HCT116 (cell line): ENCODE measurements at regions not wholly inside any gene's neighbourhood (a gene's known extent, or its start where the extent isn't known, plus 50 kb on each side); places are given as distances from the start of the nearest gene placed in this dataset.

Experiments used
- ATAC-seq: fragments of 200-7000 bp; cut with Tn5 transposase; 2 replicates; pipeline ENCODE4 v1.9.1; 2020; ENCODE audit warnings: mild to moderate bottlenecking, moderate library complexity
- BruUV-seq: library from RNA; stranded (reverse); fragments of 400-500 nt; replicated peaks from 2 replicates; lab custom pipeline; 2021; lab: Mats Ljungman, UMichigan
- CTCF ChIA-PET: fragments of 300-600 bp; sonication (Branson Sonifier 250); formaldehyde crosslinking; loops from one replicate; lab custom pipeline; 2021; ENCODE audit warnings: antibody characterized with exemption; lab: Charles Lee
- POLR2A ChIA-PET: fragments of 300-600, 350-600 bp; sonication (Branson Sonifier 250); formaldehyde crosslinking; loops from one replicate; lab custom pipeline; 2021; ENCODE audit warnings: antibody characterized with exemption; lab: Charles Lee
- RAD21 ChIA-PET, 2 experiments: fragments of 300-600 bp; sonication (Branson Sonifier 250); formaldehyde crosslinking; loops; one replicate each; lab custom pipeline; 2023; ENCODE audit warnings: low total read pairs in 2 of 2; ENCODE audit not compliant: uncharacterized antibody in 2 of 2, unreplicated experiment in 2 of 2, low non-redundant PET in 1 of 2; lab: Charles Lee
- DNase-seq: peaks from one replicate; pipeline ENCODE4 v3.0.0-alpha.2; 2010; ENCODE audit warnings: low read depth, low spot score
- H2AFZ ChIP-seq: fragments of 200-600 bp; shearing (Covaris generic), sonication (generic); 2 replicates; pipeline ENCODE4 v1.6.1; 2017; ENCODE audit warnings: low read depth, mixed run types, mixed read lengths, antibody characterized with exemption, low read length; ENCODE audit not compliant: poor library complexity, severe bottlenecking
- H3K27ac ChIP-seq: 2 replicates; pipeline ENCODE4 v1.5.1; 2012; ENCODE audit warnings: low read depth, low read length
- H3K27me3 ChIP-seq: fragments of 200-600 bp; sonication (generic); 2 replicates; pipeline ENCODE4 v1.6.1; 2016; ENCODE audit warnings: mixed run types, low read length, mixed read lengths; ENCODE audit not compliant: insufficient read depth
- H3K36me3 ChIP-seq, 2 experiments: fragments of 200-500 bp in 1 of 2; fragments of 200-600 bp in 1 of 2; sonication (Bioruptor generic) in 1 of 2; sonication (generic) in 1 of 2; 2 replicates each; pipeline versions ENCODE4 v1.5.1 to v1.6.1; 2014 to 2016; ENCODE audit warnings: low read length in 2 of 2, inconsistent platforms in 1 of 2, mixed read lengths in 1 of 2, mixed run types in 1 of 2; ENCODE audit not compliant: insufficient read depth in 2 of 2, control insufficient read depth in 1 of 2
- H3K4me1 ChIP-seq, 2 experiments: fragments of 200-600 bp in 1 of 2; sonication (generic) in 1 of 2; 2 replicates each; pipeline versions ENCODE4 v1.5.1 to v1.6.1; 2012 to 2017; ENCODE audit warnings: low read length in 2 of 2, inconsistent platforms in 1 of 2, mild to moderate bottlenecking in 1 of 2, mixed read lengths in 1 of 2, mixed run types in 1 of 2, moderate library complexity in 1 of 2; ENCODE audit not compliant: insufficient read depth in 2 of 2, control insufficient read depth in 1 of 2
- H3K4me2 ChIP-seq: fragments of 200-600 bp; sonication (generic); 2 replicates; pipeline ENCODE4 v1.6.1; 2017; ENCODE audit warnings: mixed run types, low read length, mixed read lengths
- H3K4me3 ChIP-seq, 2 experiments: fragments of 200-600 bp in 1 of 2; sonication (generic) in 1 of 2; replicated peaks in 1 of 2; 2 replicates each; pipeline ENCODE4 v1.5.1; 2011 to 2016; ENCODE audit warnings: low read length in 2 of 2, control low read depth in 1 of 2, low read depth in 1 of 2, mild to moderate bottlenecking in 1 of 2, mixed read lengths in 1 of 2, mixed run types in 1 of 2
- H3K79me2 ChIP-seq: fragments of 200-600 bp; sonication (generic); 2 replicates; pipeline ENCODE4 v1.6.1; 2017; ENCODE audit warnings: mild to moderate bottlenecking, mixed run types, low read length, moderate library complexity, mixed read lengths; ENCODE audit not compliant: insufficient read depth
- H3K9ac ChIP-seq: fragments of 200-600 bp; sonication (generic); 2 replicates; pipeline ENCODE4 v1.6.1; 2016; ENCODE audit warnings: low read length, mixed read lengths
- H3K9me2 ChIP-seq: fragments of 200-600 bp; sonication (generic), shearing (Covaris generic); 2 replicates; pipeline ENCODE4 v1.6.1; 2017; ENCODE audit warnings: mixed run types, mild to moderate bottlenecking, moderate library complexity; ENCODE audit not compliant: insufficient read depth
- H3K9me3 ChIP-seq, 2 experiments: fragments of 200-500 bp in 1 of 2; fragments of 200-600 bp in 1 of 2; sonication (Bioruptor generic) in 1 of 2; sonication (generic) in 1 of 2; 2 replicates each; pipeline ENCODE4 v1.6.1; 2014 to 2017; ENCODE audit warnings: low read length in 2 of 2, mixed read lengths in 2 of 2, inconsistent platforms in 1 of 2, low read depth in 1 of 2, mild to moderate bottlenecking in 1 of 2, mixed run types in 1 of 2, moderate library complexity in 1 of 2; ENCODE audit not compliant: control insufficient read depth in 1 of 2, insufficient read depth in 1 of 2
- H4K20me1 ChIP-seq: fragments of 200-600 bp; sonication (generic), shearing (Covaris generic); 2 replicates; pipeline ENCODE4 v1.6.1; 2017; ENCODE audit warnings: mixed run types, mild to moderate bottlenecking, moderate library complexity; ENCODE audit not compliant: insufficient read depth
- CTCF ChIP-seq, 3 experiments: fragments of 200-600 bp in 1 of 3; sonication (generic) in 1 of 3; IDR thresholded peaks in 2 of 3; conservative IDR thresholded peaks in 1 of 3; 2 replicates each; pipeline ENCODE4 v1.5.1; 2012 to 2017; ENCODE audit warnings: low read depth in 2 of 3, low read length in 2 of 3, antibody characterized with exemption in 1 of 3, borderline replicate concordance in 1 of 3, control low read depth in 1 of 3, mild to moderate bottlenecking in 1 of 3, mixed read lengths in 1 of 3, mixed run types in 1 of 3, moderate library complexity in 1 of 3; ENCODE audit not compliant: insufficient read depth in 1 of 3
- EGR1 ChIP-seq: IDR thresholded peaks from 2 replicates; pipeline ENCODE4 v1.6.1; 2012; ENCODE audit warnings: low read depth
- ELF1 ChIP-seq: IDR thresholded peaks from 2 replicates; pipeline ENCODE4 v1.6.1; 2012; ENCODE audit warnings: low read depth, borderline replicate concordance
- EZH2 ChIP-seq: fragments of 200-600 bp; sonication (generic); IDR thresholded peaks from 2 replicates; pipeline ENCODE4 v1.6.1; 2017; ENCODE audit warnings: antibody characterized with exemption, mixed run types
- EZH2phosphoT487 ChIP-seq: fragments of 200-600 bp; IDR thresholded peaks from 2 replicates; pipeline ENCODE4 v1.6.1; 2018; ENCODE audit warnings: antibody characterized with exemption, borderline replicate concordance
- JUND ChIP-seq: IDR thresholded peaks from 2 replicates; pipeline ENCODE4 v1.6.1; 2012
- POLR2A ChIP-seq: IDR thresholded peaks from 2 replicates; pipeline ENCODE4 v1.7.0; 2011; ENCODE audit warnings: borderline replicate concordance; ENCODE audit not compliant: insufficient read depth, insufficient read length; ENCODE audit errors: extremely low read depth
- POLR2AphosphoS5 ChIP-seq: IDR thresholded peaks from 2 replicates; pipeline ENCODE4 v1.6.1; 2011; ENCODE audit warnings: mild to moderate bottlenecking, low read depth, low read length, moderate library complexity
- RAD21 ChIP-seq: IDR thresholded peaks from 2 replicates; pipeline ENCODE4 v1.6.1; 2012; ENCODE audit warnings: low read depth, mild to moderate bottlenecking
- TCF7L2 ChIP-seq: IDR thresholded peaks from 2 replicates; pipeline ENCODE4 v1.7.0; 2011; ENCODE audit warnings: borderline replicate concordance, inconsistent platforms; ENCODE audit not compliant: insufficient read depth, insufficient read length; ENCODE audit errors: extremely low read depth
- YY1 ChIP-seq: IDR thresholded peaks from 2 replicates; pipeline ENCODE4 v1.6.1; 2011; ENCODE audit warnings: low read length, low read depth, moderate library complexity, mild to moderate bottlenecking; ENCODE audit not compliant: insufficient replicate concordance; ENCODE audit errors: extremely low read depth
- ZBTB33 ChIP-seq: IDR thresholded peaks from 2 replicates; pipeline ENCODE4 v1.6.1; 2011; ENCODE audit warnings: mild to moderate bottlenecking, low read length, moderate library complexity; ENCODE audit not compliant: insufficient replicate concordance; ENCODE audit errors: extremely low read depth
- intact Hi-C: fragments of 100-400 bp; cut with micrococcal nuclease; formaldehyde crosslinking; loops from 2 replicates; pipeline ENCODE4 v1.10.0; 2022
- TF ChIP-seq, protein P1 (sequence below): IDR thresholded peaks from 2 replicates; pipeline ENCODE4 v1.6.1; 2012

DNA sequence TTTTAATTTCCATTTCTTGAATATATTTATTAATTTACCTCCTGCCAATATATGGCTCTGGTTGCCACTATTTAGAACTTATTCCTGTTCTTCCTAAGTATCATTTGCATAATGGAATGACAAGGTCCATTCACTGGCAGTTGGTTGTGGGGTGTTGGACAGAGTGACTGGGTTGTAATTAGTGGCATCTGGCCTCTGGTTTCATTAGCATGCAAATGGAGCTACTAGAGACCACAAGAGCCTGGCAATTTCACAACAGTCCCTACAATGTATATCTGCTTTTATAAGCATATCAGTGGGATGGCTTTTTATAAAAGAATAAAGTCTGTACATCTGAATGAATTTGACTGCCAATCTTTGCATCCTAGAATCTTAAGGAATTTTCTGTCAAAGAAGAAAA is 1030.9 kb upstream of the CDH8 start:
- Histone ChIP-seq H4K20me1 (no peaks in the 10 kb centered on the region), H3K4me3 (no peak overlapping the region), H3K9me2 (no peaks in the 10 kb centered on the region), H3K27ac (no peak overlapping the region), H3K4me1 (no peaks in the 10 kb centered on the region), H2AFZ (no peak overlapping the region), H3K9ac (no peak overlapping the region), H3K9me3 (peaks cover 0 to 27% of the 10 kb centered on the region in 2 experiments; a peak in 2 of 4 replicates), H3K4me2 (no peak overlapping the region), H3K36me3 (no peaks in the 10 kb centered on the region), H3K27me3 (no peaks in the 10 kb centered on the region), H3K79me2 (no peaks in the 10 kb centered on the region)
- no peak for TF ChIP-seq EGR1
- no peak for TF ChIP-seq ZBTB33
- no peak for TF ChIP-seq TCF7L2
- TF ChIP-seq, protein P1, sequence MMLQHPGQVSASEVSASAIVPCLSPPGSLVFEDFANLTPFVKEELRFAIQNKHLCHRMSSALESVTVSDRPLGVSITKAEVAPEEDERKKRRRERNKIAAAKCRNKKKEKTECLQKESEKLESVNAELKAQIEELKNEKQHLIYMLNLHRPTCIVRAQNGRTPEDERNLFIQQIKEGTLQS, result no peak
- TF ChIP-seq EZH2, result no peak
- TF ChIP-seq EZH2phosphoT487, result no peak
- no peak for TF ChIP-seq JUND
- TF ChIP-seq POLR2A, result no peak
- TF ChIP-seq ELF1, result no peak
- no peak for TF ChIP-seq YY1
- no peak for TF ChIP-seq POLR2AphosphoS5
- TF ChIP-seq RAD21, result no peak
- TF ChIP-seq CTCF (IDR thresholded peaks at IDR 0.05 in 2 of 3, conservative IDR thresholded peaks at IDR 0.05 in 1 of 3; ENCODE audit: borderline replicate concordance in 1 of 3, insufficient read depth in 1 of 3, low read depth in 2 of 3, low read length in 2 of 3), result no peak
- no TSS peak for BruUV-seq
- ChIA-PET POLR2A (no interaction called here), CTCF (no interaction called here), RAD21 (no interaction called here)
- ATAC-seq (no peak), DNase-seq (no peak)
- intact Hi-C loops, result no loop called here
